ENCODE measurements at regions not wholly inside any gene's neighbourhood (a gene's known extent, or its start where the extent isn't known, plus 50 kb on each side); places are given as distances from the start of the nearest gene placed in this dataset.

DNA sequence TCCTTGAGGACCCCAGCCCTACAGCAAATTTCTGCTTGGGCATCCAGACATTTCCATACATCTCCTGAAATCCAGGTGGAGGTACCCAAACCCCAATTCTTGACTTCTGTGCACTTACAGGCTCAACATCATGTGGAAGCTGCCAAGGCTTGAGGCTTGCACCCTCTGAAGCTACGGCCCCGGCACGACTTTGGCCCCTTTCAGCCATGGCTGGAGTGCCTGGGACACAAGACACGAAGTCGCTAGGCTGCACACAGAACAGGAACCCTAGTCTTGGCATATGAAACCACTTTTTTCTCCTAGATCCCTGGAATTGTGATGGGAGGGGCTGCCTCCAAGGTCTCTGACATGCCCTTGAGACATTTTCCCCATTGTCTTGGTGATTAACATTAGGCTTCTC lies 1417.7 kb downstream of the ARAP2 start:
- no peaks in the 10 kb centered on the region for H3K79me2 ChIP-seq (ENCODE audit: insufficient read depth, low read length)
- H3K4me2 ChIP-seq (ENCODE audit: low read length): no peak overlapping the region
- DNase-seq (ENCODE audit: low read depth, low spot score) (no peak), ATAC-seq (no peak)
- TF ChIP-seq TCF7L2 (IDR thresholded peaks at IDR 0.05; ENCODE audit: borderline replicate concordance, extremely low read depth, insufficient read depth, insufficient read length): no peak
- TF ChIP-seq ZFX (IDR thresholded peaks at IDR 0.05): no peak
- no peak for TF ChIP-seq EGR1 (IDR thresholded peaks at IDR 0.05; ENCODE audit: low read depth)
- no peak for TF ChIP-seq FOSL1 (IDR thresholded peaks at IDR 0.05; ENCODE audit: low read depth)
- TF ChIP-seq, protein P1, sequence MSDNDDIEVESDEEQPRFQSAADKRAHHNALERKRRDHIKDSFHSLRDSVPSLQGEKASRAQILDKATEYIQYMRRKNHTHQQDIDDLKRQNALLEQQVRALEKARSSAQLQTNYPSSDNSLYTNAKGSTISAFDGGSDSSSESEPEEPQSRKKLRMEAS (IDR thresholded peaks at IDR 0.05): no peak
- TF ChIP-seq ELF1 (IDR thresholded peaks at IDR 0.05; ENCODE audit: borderline replicate concordance, low read depth): no peak
- TF ChIP-seq, protein P2, sequence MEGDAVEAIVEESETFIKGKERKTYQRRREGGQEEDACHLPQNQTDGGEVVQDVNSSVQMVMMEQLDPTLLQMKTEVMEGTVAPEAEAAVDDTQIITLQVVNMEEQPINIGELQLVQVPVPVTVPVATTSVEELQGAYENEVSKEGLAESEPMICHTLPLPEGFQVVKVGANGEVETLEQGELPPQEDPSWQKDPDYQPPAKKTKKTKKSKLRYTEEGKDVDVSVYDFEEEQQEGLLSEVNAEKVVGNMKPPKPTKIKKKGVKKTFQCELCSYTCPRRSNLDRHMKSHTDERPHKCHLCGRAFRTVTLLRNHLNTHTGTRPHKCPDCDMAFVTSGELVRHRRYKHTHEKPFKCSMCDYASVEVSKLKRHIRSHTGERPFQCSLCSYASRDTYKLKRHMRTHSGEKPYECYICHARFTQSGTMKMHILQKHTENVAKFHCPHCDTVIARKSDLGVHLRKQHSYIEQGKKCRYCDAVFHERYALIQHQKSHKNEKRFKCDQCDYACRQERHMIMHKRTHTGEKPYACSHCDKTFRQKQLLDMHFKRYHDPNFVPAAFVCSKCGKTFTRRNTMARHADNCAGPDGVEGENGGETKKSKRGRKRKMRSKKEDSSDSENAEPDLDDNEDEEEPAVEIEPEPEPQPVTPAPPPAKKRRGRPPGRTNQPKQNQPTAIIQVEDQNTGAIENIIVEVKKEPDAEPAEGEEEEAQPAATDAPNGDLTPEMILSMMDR (IDR thresholded peaks at IDR 0.05 in 2 of 3, conservative IDR thresholded peaks at IDR 0.05 in 1 of 3; ENCODE audit: borderline replicate concordance in 1 of 3, insufficient read depth in 1 of 3, low read depth in 2 of 3, low read length in 2 of 3): no peak
- TF ChIP-seq EZH2phosphoT487 (IDR thresholded peaks at IDR 0.05; ENCODE audit: borderline replicate concordance): no peak
- TF ChIP-seq, protein P3, sequence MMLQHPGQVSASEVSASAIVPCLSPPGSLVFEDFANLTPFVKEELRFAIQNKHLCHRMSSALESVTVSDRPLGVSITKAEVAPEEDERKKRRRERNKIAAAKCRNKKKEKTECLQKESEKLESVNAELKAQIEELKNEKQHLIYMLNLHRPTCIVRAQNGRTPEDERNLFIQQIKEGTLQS (IDR thresholded peaks at IDR 0.05): no peak
- TF ChIP-seq ZNF274 (IDR thresholded peaks at IDR 0.05; ENCODE audit: low read depth, low read length): no peak
- TF ChIP-seq, protein P4, sequence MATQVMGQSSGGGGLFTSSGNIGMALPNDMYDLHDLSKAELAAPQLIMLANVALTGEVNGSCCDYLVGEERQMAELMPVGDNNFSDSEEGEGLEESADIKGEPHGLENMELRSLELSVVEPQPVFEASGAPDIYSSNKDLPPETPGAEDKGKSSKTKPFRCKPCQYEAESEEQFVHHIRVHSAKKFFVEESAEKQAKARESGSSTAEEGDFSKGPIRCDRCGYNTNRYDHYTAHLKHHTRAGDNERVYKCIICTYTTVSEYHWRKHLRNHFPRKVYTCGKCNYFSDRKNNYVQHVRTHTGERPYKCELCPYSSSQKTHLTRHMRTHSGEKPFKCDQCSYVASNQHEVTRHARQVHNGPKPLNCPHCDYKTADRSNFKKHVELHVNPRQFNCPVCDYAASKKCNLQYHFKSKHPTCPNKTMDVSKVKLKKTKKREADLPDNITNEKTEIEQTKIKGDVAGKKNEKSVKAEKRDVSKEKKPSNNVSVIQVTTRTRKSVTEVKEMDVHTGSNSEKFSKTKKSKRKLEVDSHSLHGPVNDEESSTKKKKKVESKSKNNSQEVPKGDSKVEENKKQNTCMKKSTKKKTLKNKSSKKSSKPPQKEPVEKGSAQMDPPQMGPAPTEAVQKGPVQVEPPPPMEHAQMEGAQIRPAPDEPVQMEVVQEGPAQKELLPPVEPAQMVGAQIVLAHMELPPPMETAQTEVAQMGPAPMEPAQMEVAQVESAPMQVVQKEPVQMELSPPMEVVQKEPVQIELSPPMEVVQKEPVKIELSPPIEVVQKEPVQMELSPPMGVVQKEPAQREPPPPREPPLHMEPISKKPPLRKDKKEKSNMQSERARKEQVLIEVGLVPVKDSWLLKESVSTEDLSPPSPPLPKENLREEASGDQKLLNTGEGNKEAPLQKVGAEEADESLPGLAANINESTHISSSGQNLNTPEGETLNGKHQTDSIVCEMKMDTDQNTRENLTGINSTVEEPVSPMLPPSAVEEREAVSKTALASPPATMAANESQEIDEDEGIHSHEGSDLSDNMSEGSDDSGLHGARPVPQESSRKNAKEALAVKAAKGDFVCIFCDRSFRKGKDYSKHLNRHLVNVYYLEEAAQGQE (IDR thresholded peaks at IDR 0.05; ENCODE audit: low read depth): no peak
- TF ChIP-seq SIN3A (IDR thresholded peaks at IDR 0.05; ENCODE audit: low read depth): no peak
- TF ChIP-seq SP1 (IDR thresholded peaks at IDR 0.05; ENCODE audit: low read depth): no peak
- TF ChIP-seq CBX3 (IDR thresholded peaks at IDR 0.05; ENCODE audit: low read depth): no peak
- no peaks in the 10 kb centered on the region for H3K9me3 ChIP-seq (ENCODE audit: control insufficient read depth in 1 of 2, insufficient read depth in 1 of 2, low read depth in 1 of 2, low read length in 2 of 2)
- no peaks in the 10 kb centered on the region for H3K27me3 ChIP-seq (ENCODE audit: insufficient read depth, low read length)
- ChIA-PET CTCF (no interaction called here), POLR2A (no interaction called here), RAD21 (ENCODE audit: low non-redundant PET in 1 of 2, low total read pairs in 2 of 2, uncharacterized antibody in 2 of 2, unreplicated experiment in 2 of 2) (no interaction called here)
- H3K27ac ChIP-seq (ENCODE audit: low read depth, low read length): no peak overlapping the region
- no TSS peak for BruUV-seq (replicated peaks)
- intact Hi-C loops (cut with micrococcal nuclease): no loop called here
- H3K9ac ChIP-seq (ENCODE audit: low read length): no peak overlapping the region
- no peaks in the 10 kb centered on the region for H3K4me1 ChIP-seq (ENCODE audit: control insufficient read depth in 1 of 2, insufficient read depth in 2 of 2, low read length in 2 of 2)
- no peak overlapping the region for H2AFZ ChIP-seq (ENCODE audit: low read depth, low read length, poor library complexity, severe bottlenecking)
- no peaks in the 10 kb centered on the region for H3K9me2 ChIP-seq (ENCODE audit: insufficient read depth)
- H4K20me1 ChIP-seq (ENCODE audit: insufficient read depth): no peaks in the 10 kb centered on the region
- H3K36me3 ChIP-seq (ENCODE audit: control insufficient read depth in 1 of 2, insufficient read depth in 2 of 2, low read length in 2 of 2): no peaks in the 10 kb centered on the region
- H3K4me3 ChIP-seq (replicated peaks in 1 of 2; ENCODE audit: low read depth in 1 of 2, low read length in 2 of 2): no peak overlapping the region

Measured in HCT116 (cell line).